Mammary epithelial cell (primary cell): ENCODE measurements at regions not wholly inside any gene's neighbourhood (a gene's known extent, or its start where the extent isn't known, plus 50 kb on each side); places are given as distances from the start of the nearest gene placed in this dataset.

Source experiments
- CTCF ChIP-seq, 2 donors: IDR thresholded peaks in 1 of 2; conservative IDR thresholded peaks in 1 of 2; 2 replicates each; pipeline ENCODE4 v1.5.1; 2011 to 2012; ENCODE audit warnings: inconsistent platforms in 2 of 2, low read length in 2 of 2, mild to moderate bottlenecking in 2 of 2, control low read depth in 1 of 2, low read depth in 1 of 2; ENCODE audit not compliant: insufficient read depth in 1 of 2; ENCODE audit errors: extremely low read depth in 1 of 2
- EZH2 ChIP-seq: IDR thresholded peaks from 2 replicates; pipeline ENCODE4 v1.6.1; 2012; ENCODE audit warnings: low read length, inconsistent platforms, borderline replicate concordance

- TF ChIP-seq CTCF (conservative IDR thresholded peaks at IDR 0.05 in 1 of 2, IDR thresholded peaks at IDR 0.05 in 1 of 2; ENCODE audit: extremely low read depth in 1 of 2, insufficient read depth in 1 of 2, low read depth in 1 of 2, low read length in 2 of 2) = no peak
- TF ChIP-seq EZH2 = no peak
These were observed 198.1 kb upstream of the F9 start for GRCh38 chrX:139332441-139332840.
